ENCODE measurements at regions not wholly inside any gene's neighbourhood (a gene's known extent, or its start where the extent isn't known, plus 50 kb on each side); places are given as distances from the start of the nearest gene placed in this dataset.

- CTCF ChIA-PET = interaction anchor here (0.6 kb wide), 2 partner anchors 25 to 1856 kb away, joined by 3 read pairs; no protein-coding TSS in a partner anchor
- POLR2A ChIA-PET = no interaction called here
- TF ChIP-seq ZBTB48 (tag by site-specific recombination; IDR thresholded peaks at IDR 0.05) = no peak
- no peak for TF ChIP-seq SETDB1 (IDR thresholded peaks at IDR 0.05; ENCODE audit: insufficient read length, low read length)
- TF ChIP-seq ZNF335 (tag by site-specific recombination; conservative IDR thresholded peaks at IDR 0.05) = no peak
- no peak for TF ChIP-seq ZNF221 (tag by site-specific recombination; IDR thresholded peaks at IDR 0.05; ENCODE audit: borderline replicate concordance)
- TF ChIP-seq ZNF26 (tag by site-specific recombination; IDR thresholded peaks at IDR 0.05) = no peak
- no peaks in the 10 kb centered on the region for H3K4me1 ChIP-seq (ENCODE audit: control insufficient read depth, insufficient read depth, low read length)
- H3K27ac ChIP-seq (ENCODE audit: extremely low read depth, low read depth, low read length) = no peak overlapping the region
- no peak overlapping the region for H3K4me3 ChIP-seq (ENCODE audit: low read depth, low read length)
- H3K36me3 ChIP-seq (ENCODE audit: control insufficient read depth in 2 of 2, insufficient read depth in 1 of 2, low read length in 2 of 2) = no peaks in the 10 kb centered on the region
- no peaks in the 10 kb centered on the region for H3K9me3 ChIP-seq (ENCODE audit: control insufficient read depth, insufficient read depth, low read depth, low read length)
These were observed 84.6 kb upstream of the BCL2L14 start for GRCh38 chr12:11986165-11986564.

- CTCF ChIA-PET = no interaction called here
- POLR2A ChIA-PET = no interaction called here
- no peaks in the 10 kb centered on the region for H3K9me3 ChIP-seq (ENCODE audit: control insufficient read depth, insufficient read depth, low read depth, low read length)
- no peaks in the 10 kb centered on the region for H3K4me1 ChIP-seq (ENCODE audit: control insufficient read depth, insufficient read depth, low read length)
- H3K4me3 ChIP-seq (ENCODE audit: low read depth, low read length) = no peak overlapping the region
- H3K27ac ChIP-seq (ENCODE audit: extremely low read depth, low read depth, low read length) = no peak overlapping the region
- H3K36me3 ChIP-seq (ENCODE audit: control insufficient read depth in 2 of 2, insufficient read depth in 1 of 2, low read length in 2 of 2) = no peaks in the 10 kb centered on the region
- no peak for TF ChIP-seq ZSCAN5A (tag by site-specific recombination; IDR thresholded peaks at IDR 0.05)
- TF ChIP-seq KLF10 (tag by site-specific recombination; IDR thresholded peaks at IDR 0.05) = no peak
These were observed 82.8 kb upstream of the BCL2L14 start for GRCh38 chr12:11987901-11988300.

GRCh38 chr12:11991604-11992003, 79.1 kb upstream of the BCL2L14 start:
- TF ChIP-seq ZFP41 (tag by site-specific recombination; IDR thresholded peaks at IDR 0.05; ENCODE audit: borderline replicate concordance) = no peak
- TF ChIP-seq ZNF280C (tag by site-specific recombination; IDR thresholded peaks at IDR 0.05) = no peak
- TF ChIP-seq ZNF626 (tag by site-specific recombination; IDR thresholded peaks at IDR 0.05) = no peak
- no peak for TF ChIP-seq HOXA7 (CRISPR knock-in tag; IDR thresholded peaks at IDR 0.05; ENCODE audit: borderline replicate concordance)
- no peak for TF ChIP-seq ZNF23 (tag by site-specific recombination; IDR thresholded peaks at IDR 0.05; ENCODE audit: borderline replicate concordance)
- TF ChIP-seq OSR2 (tag by site-specific recombination; IDR thresholded peaks at IDR 0.05) = no peak
- no peak for TF ChIP-seq ZNF768 (tag by site-specific recombination; IDR thresholded peaks at IDR 0.05)
- TF ChIP-seq ZSCAN18 (tag by site-specific recombination; IDR thresholded peaks at IDR 0.05) = no peak
- no peak for TF ChIP-seq ZNF621 (tag by site-specific recombination; IDR thresholded peaks at IDR 0.05)
- no peak for TF ChIP-seq REPIN1 (tag by site-specific recombination; IDR thresholded peaks at IDR 0.05; ENCODE audit: low read depth)
- H3K27ac ChIP-seq (ENCODE audit: extremely low read depth, low read depth, low read length) = no peak overlapping the region
- H3K9me3 ChIP-seq (ENCODE audit: control insufficient read depth, insufficient read depth, low read depth, low read length) = no peaks in the 10 kb centered on the region
- ChIA-PET CTCF (interaction anchor here (0.7 to 0.9 kb wide), 3 partner anchors 16 to 411 kb away, joined by 4 to 6 read pairs (median 4); no protein-coding TSS in a partner anchor), POLR2A (no interaction called here)
- H3K4me3 ChIP-seq (ENCODE audit: low read depth, low read length) = no peak overlapping the region
- no peaks in the 10 kb centered on the region for H3K36me3 ChIP-seq (ENCODE audit: control insufficient read depth in 2 of 2, insufficient read depth in 1 of 2, low read length in 2 of 2)
- no peaks in the 10 kb centered on the region for H3K4me1 ChIP-seq (ENCODE audit: control insufficient read depth, insufficient read depth, low read length)
